ENCODE measurements at regions not wholly inside any gene's neighbourhood (a gene's known extent, or its start where the extent isn't known, plus 50 kb on each side); places are given as distances from the start of the nearest gene placed in this dataset.

DNA sequence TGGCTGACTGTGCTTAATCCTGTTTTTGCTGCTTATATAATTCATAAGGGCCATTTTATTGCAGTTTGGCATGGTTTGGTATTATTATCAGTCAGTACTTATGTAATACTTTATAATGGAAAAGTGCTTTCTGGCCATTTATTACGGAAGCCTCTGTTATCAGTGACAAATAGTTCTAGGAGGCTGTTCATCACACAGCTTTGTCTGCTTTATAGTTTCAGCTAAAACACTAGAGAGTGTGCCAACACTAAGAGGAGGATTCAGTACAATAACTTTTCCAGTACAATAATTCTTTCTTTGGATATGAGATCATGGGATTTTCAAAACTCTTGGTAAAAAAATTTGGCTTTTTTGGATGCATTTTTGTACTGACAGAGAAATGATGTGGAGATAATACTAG is 102.9 kb upstream of the PTGFR start:
- Histone ChIP-seq H3K79me2 (ENCODE audit: control insufficient read depth, insufficient read depth, low read length) (no peaks in the 10 kb centered on the region), H3K9me3 (ENCODE audit: control extremely low read depth in 1 of 3, control insufficient read depth in 2 of 3, insufficient read depth in 1 of 3, low read length in 2 of 3) (no peaks in the 10 kb centered on the region), H3K27ac (ENCODE audit: low read length in 2 of 2) (no peak overlapping the region), H3K4me3 (ENCODE audit: control extremely low read depth in 1 of 5, extremely low read depth in 1 of 5, insufficient read depth in 1 of 5, low read depth in 2 of 5, low read length in 4 of 5) (no peak overlapping the region), H3K9ac (ENCODE audit: low read length) (no peak overlapping the region), H3K27me3 (replicated peaks in 1 of 4; ENCODE audit: control extremely low read depth in 1 of 4, control insufficient read depth in 3 of 4, insufficient read depth in 4 of 4, low read length in 3 of 4) (no peaks in the 10 kb centered on the region), H3K36me3 (replicated peaks in 1 of 2; ENCODE audit: control extremely low read depth in 1 of 2, control insufficient read depth in 1 of 2, extremely low read depth in 1 of 2, insufficient read depth in 2 of 2, low read length in 1 of 2) (no peaks in the 10 kb centered on the region), H3K4me1 (ENCODE audit: control insufficient read depth in 2 of 2, insufficient read depth in 2 of 2, low read length in 2 of 2) (no peaks in the 10 kb centered on the region), H2AFZ (ENCODE audit: insufficient read depth, low read depth, low read length, poor library complexity, severe bottlenecking) (no peak overlapping the region), H4K20me1 (ENCODE audit: control insufficient read depth, insufficient read depth, low read length, poor library complexity, severe bottlenecking) (no peaks in the 10 kb centered on the region), H3K4me2 (replicated peaks; ENCODE audit: low read depth, low read length, poor library complexity, severe bottlenecking) (no peak overlapping the region)
- no peak for TF ChIP-seq CTCF (IDR thresholded peaks at IDR 0.05)
- no peak for TF ChIP-seq EZH2 (IDR thresholded peaks at IDR 0.05; ENCODE audit: borderline replicate concordance, insufficient read depth, low read depth, low read length, poor library complexity, severe bottlenecking)
- no CpG with 5 or more reads among the region's 1 CpG for WGBS (ENCODE audit: insufficient coverage)
- no peaks in the 10 kb centered on the region for H3K9me3 Mint-ChIP-seq (ENCODE audit: insufficient read depth)
- no peak for DNase-seq
- intact Hi-C loops (cut with micrococcal nuclease), result no loop called here
- H3K4me3 Mint-ChIP-seq, result no peak overlapping the region
- ATAC-seq (ENCODE audit: low read depth), result no peak
- no peaks in the 10 kb centered on the region for H3K4me1 Mint-ChIP-seq
- no peak overlapping the region for H3K27ac Mint-ChIP-seq
- ChIA-PET CTCF (no interaction called here), POLR2A (no interaction called here)
- H3K27me3 Mint-ChIP-seq, result no peaks in the 10 kb centered on the region

DNA sequence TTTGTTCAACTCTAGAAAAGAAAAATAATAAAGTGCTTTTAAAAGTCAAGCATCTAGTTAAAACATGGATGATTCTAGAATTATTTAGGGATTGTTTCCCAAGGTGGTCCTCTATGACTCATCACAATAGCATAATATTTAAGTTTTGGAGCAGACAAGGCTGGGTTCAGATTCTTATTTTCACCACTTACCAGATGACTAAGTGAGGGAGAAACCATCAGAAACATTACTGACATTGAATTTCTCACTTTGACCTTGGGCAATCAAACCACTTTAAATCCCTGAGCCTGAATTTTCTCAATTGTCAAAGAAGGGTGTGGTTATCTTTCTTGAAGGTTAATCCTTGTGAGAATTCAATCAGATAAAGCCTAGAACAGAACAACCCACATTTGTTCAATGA is 102.5 kb upstream of the PTGFR start:
- H2AFZ ChIP-seq (ENCODE audit: insufficient read depth, low read depth, low read length, poor library complexity, severe bottlenecking), result no peak overlapping the region
- H3K27ac ChIP-seq (ENCODE audit: low read length in 2 of 2), result no peak overlapping the region
- H4K20me1 ChIP-seq (ENCODE audit: control insufficient read depth, insufficient read depth, low read length, poor library complexity, severe bottlenecking), result no peaks in the 10 kb centered on the region
- Mint-ChIP-seq H3K27ac (no peak overlapping the region), H3K4me3 (no peak overlapping the region), H3K4me1 (no peaks in the 10 kb centered on the region), H3K27me3 (no peaks in the 10 kb centered on the region), H3K9me3 (ENCODE audit: insufficient read depth) (no peaks in the 10 kb centered on the region)
- H3K4me1 ChIP-seq (ENCODE audit: control insufficient read depth in 2 of 2, insufficient read depth in 2 of 2, low read length in 2 of 2), result no peaks in the 10 kb centered on the region
- no peaks in the 10 kb centered on the region for H3K79me2 ChIP-seq (ENCODE audit: control insufficient read depth, insufficient read depth, low read length)
- H3K4me2 ChIP-seq (replicated peaks; ENCODE audit: low read depth, low read length, poor library complexity, severe bottlenecking), result no peak overlapping the region
- H3K36me3 ChIP-seq (replicated peaks in 1 of 2; ENCODE audit: control extremely low read depth in 1 of 2, control insufficient read depth in 1 of 2, extremely low read depth in 1 of 2, insufficient read depth in 2 of 2, low read length in 1 of 2), result no peaks in the 10 kb centered on the region
- H3K27me3 ChIP-seq (replicated peaks in 1 of 4; ENCODE audit: control extremely low read depth in 1 of 4, control insufficient read depth in 3 of 4, insufficient read depth in 4 of 4, low read length in 3 of 4), result no peaks in the 10 kb centered on the region
- no peak for TF ChIP-seq CTCF (IDR thresholded peaks at IDR 0.05)
- no peak for TF ChIP-seq EZH2 (IDR thresholded peaks at IDR 0.05; ENCODE audit: borderline replicate concordance, insufficient read depth, low read depth, low read length, poor library complexity, severe bottlenecking)
- DNase-seq (no peak), ATAC-seq (ENCODE audit: low read depth) (no peak)
- no peak overlapping the region for H3K4me3 ChIP-seq (ENCODE audit: control extremely low read depth in 1 of 5, extremely low read depth in 1 of 5, insufficient read depth in 1 of 5, low read depth in 2 of 5, low read length in 4 of 5)
- H3K9me3 ChIP-seq (ENCODE audit: control extremely low read depth in 1 of 3, control insufficient read depth in 2 of 3, insufficient read depth in 1 of 3, low read length in 2 of 3), result no peaks in the 10 kb centered on the region
- intact Hi-C loops (cut with micrococcal nuclease), result no loop called here
- H3K9ac ChIP-seq (ENCODE audit: low read length), result no peak overlapping the region
- ChIA-PET CTCF (no interaction called here), POLR2A (no interaction called here)

Measured in B cell (primary cell).